CD14-positive monocyte (primary cell): ENCODE measurements at regions not wholly inside any gene's neighbourhood (a gene's known extent, or its start where the extent isn't known, plus 50 kb on each side); places are given as distances from the start of the nearest gene placed in this dataset.

Experiments
- DNase-seq, 3 donors: peaks; one replicate each; pipeline ENCODE4 v3.0.0-alpha.2; 2011 to 2022
- H2AFZ ChIP-seq: 2 replicates; pipeline ENCODE4 v1.6.0; 2012; ENCODE audit warnings: mild to moderate bottlenecking, low read depth, low read length, inconsistent platforms; ENCODE audit not compliant: insufficient read depth, poor library complexity, severe bottlenecking
- H3K27ac ChIP-seq, 2 donors: 1 replicate in 1 of 2; 2 replicates in 1 of 2; pipeline ENCODE4 v1.5.1; 2012 to 2013; ENCODE audit warnings: low read length in 2 of 2, control low read depth in 1 of 2, inconsistent platforms in 1 of 2, low read depth in 1 of 2, mild to moderate bottlenecking in 1 of 2
- H3K27me3 ChIP-seq, 2 donors: one replicate each; pipeline versions ENCODE4 v1.6.0 to v1.6.1; 2011 to 2013; ENCODE audit warnings: low read length in 2 of 2; ENCODE audit not compliant: control insufficient read depth in 2 of 2, insufficient read depth in 2 of 2
- H3K36me3 ChIP-seq, 2 donors: replicated peaks in 1 of 2; 1 replicate in 1 of 2; 2 replicates in 1 of 2; pipeline versions ENCODE4 v1.5.1 to v1.6.1; 2012 to 2013; ENCODE audit warnings: low read length in 2 of 2, control low read depth in 1 of 2, inconsistent platforms in 1 of 2, mild to moderate bottlenecking in 1 of 2; ENCODE audit not compliant: insufficient read depth in 2 of 2, control insufficient read depth in 1 of 2
- H3K4me1 ChIP-seq, 2 donors: 1 replicate in 1 of 2; 2 replicates in 1 of 2; pipeline versions ENCODE4 v1.5.1 to v1.6.1; 2012 to 2013; ENCODE audit warnings: low read length in 2 of 2, control low read depth in 1 of 2, inconsistent platforms in 1 of 2, mild to moderate bottlenecking in 1 of 2, moderate library complexity in 1 of 2; ENCODE audit not compliant: insufficient read depth in 2 of 2, control insufficient read depth in 1 of 2
- H3K4me2 ChIP-seq: replicated peaks from 2 replicates; pipeline ENCODE3; 2012; ENCODE audit warnings: low read length, moderate library complexity, mild to moderate bottlenecking; ENCODE audit not compliant: poor library complexity, severe bottlenecking; ENCODE audit errors: extremely low read depth
- H3K4me3 ChIP-seq, 3 experiments: fragments of 200-600 bp in 1 of 3; sonication (generic) in 1 of 3; replicated peaks in 1 of 3; 1 replicate in 2 of 3; 2 replicates in 1 of 3; pipeline ENCODE4 v1.5.1; 2011 to 2013; ENCODE audit warnings: low read length in 3 of 3, mild to moderate bottlenecking in 3 of 3, control low read depth in 2 of 3, low read depth in 2 of 3, inconsistent platforms in 1 of 3, moderate library complexity in 1 of 3
- H3K79me2 ChIP-seq: 2 replicates; pipeline ENCODE4 v1.6.0; 2012; ENCODE audit warnings: mild to moderate bottlenecking, control low read depth, inconsistent platforms, low read length, moderate library complexity; ENCODE audit not compliant: insufficient read depth
- H3K9ac ChIP-seq: 2 replicates; pipeline ENCODE4 v1.6.0; 2017; ENCODE audit warnings: low read length, mild to moderate bottlenecking; ENCODE audit not compliant: insufficient read depth, poor library complexity, severe bottlenecking
- H3K9me3 ChIP-seq, 2 donors: replicated peaks in 1 of 2; 1 replicate in 1 of 2; 2 replicates in 1 of 2; pipeline versions ENCODE4 v1.5.1 to v1.6.1; 2012 to 2013; ENCODE audit warnings: low read length in 2 of 2, control low read depth in 1 of 2; ENCODE audit not compliant: control insufficient read depth in 1 of 2, insufficient read depth in 1 of 2
- H4K20me1 ChIP-seq: 2 replicates; pipeline ENCODE4 v1.6.0; 2012; ENCODE audit warnings: mild to moderate bottlenecking, low read length, control low read depth, moderate library complexity; ENCODE audit not compliant: insufficient read depth
- H3K27ac Mint-ChIP-seq, 7 donors: one replicate each; pipeline ENCODE4 v1.8.0; 2020; ENCODE audit warnings: mild to moderate bottlenecking in 7 of 7, mixed read lengths in 7 of 7, moderate library complexity in 6 of 7, inconsistent platforms in 2 of 7
- H3K27me3 Mint-ChIP-seq, 3 donors: one replicate each; pipeline ENCODE4 v1.8.0; 2021 to 2022; ENCODE audit warnings: low read depth in 3 of 3, mild to moderate bottlenecking in 3 of 3, mixed read lengths in 3 of 3, moderate library complexity in 3 of 3, inconsistent platforms in 1 of 3
- H3K36me3 Mint-ChIP-seq, 2 donors: one replicate each; pipeline ENCODE4 v1.8.0; 2020; ENCODE audit warnings: mixed read lengths in 2 of 2, inconsistent platforms in 1 of 2, mild to moderate bottlenecking in 1 of 2
- H3K4me1 Mint-ChIP-seq: one replicate; pipeline ENCODE4 v1.8.0; 2020; ENCODE audit warnings: mild to moderate bottlenecking, mixed read lengths
- H3K4me3 Mint-ChIP-seq, 2 donors: one replicate each; pipeline ENCODE4 v1.8.0; 2020; ENCODE audit warnings: mild to moderate bottlenecking in 2 of 2, mixed read lengths in 2 of 2, moderate library complexity in 1 of 2
- H3K9me3 Mint-ChIP-seq, 7 donors: one replicate each; pipeline ENCODE4 v1.8.0; 2020 to 2022; ENCODE audit warnings: mixed read lengths in 7 of 7, mild to moderate bottlenecking in 6 of 7, moderate library complexity in 6 of 7, inconsistent platforms in 2 of 7
- CTCF ChIP-seq: fragments of 200-600 bp; IDR thresholded peaks from one replicate; pipeline ENCODE4 v1.8.0; 2022; ENCODE audit warnings: antibody characterized with exemption, mild to moderate bottlenecking
- WGBS: methylation state at CpG from one replicate; pipeline ENCODE4 v1.1.5; 2013; ENCODE audit warnings: missing lambda C conversion rate; ENCODE audit not compliant: insufficient coverage; 5-methylcytosine and 5-hydroxymethylcytosine counted together
- intact Hi-C, 2 donors: fragments of 100-400 bp; cut with micrococcal nuclease; formaldehyde crosslinking; loops; one replicate each; pipeline versions ENCODE4 v1.15.0 to v1.15.1; 2023

GRCh38 chr2:16578081-16578480, 87.6 kb downstream of the CYRIA start:
- no peak overlapping the region for H3K9ac ChIP-seq
- peaks cover 61 to 68% of the 10 kb centered on the region in 2 donors for H3K36me3 Mint-ChIP-seq
- H3K9me3 ChIP-seq: peaks cover 7 to 11% of the 10 kb centered on the region in 2 donors
- peaks cover 12 to 21% (median 15%) of the 10 kb centered on the region in 7 donors for H3K9me3 Mint-ChIP-seq
- no peaks in the 10 kb centered on the region for H3K27me3 Mint-ChIP-seq
- DNase-seq: no peak
- peaks cover 96% of the 10 kb centered on the region for H4K20me1 ChIP-seq
- H3K4me3 ChIP-seq: no peak overlapping the region
- no peak overlapping the region for H2AFZ ChIP-seq
- no peak overlapping the region for H3K4me2 ChIP-seq
- peaks cover 2% of the 10 kb centered on the region for H3K4me1 Mint-ChIP-seq
- peaks cover 4% of the 10 kb centered on the region for H3K79me2 ChIP-seq
- H3K4me3 Mint-ChIP-seq: no peak overlapping the region
- no peak overlapping the region for H3K27ac Mint-ChIP-seq
- 100% methylated on average over 1 of the region's 3 CpGs for WGBS
- H3K27ac ChIP-seq: no peak overlapping the region
- TF ChIP-seq CTCF: no peak
- no peaks in the 10 kb centered on the region for H3K27me3 ChIP-seq
- peaks cover under 1% of the 10 kb centered on the region in 2 donors for H3K4me1 ChIP-seq
- peaks cover 26 to 67% of the 10 kb centered on the region in 2 donors for H3K36me3 ChIP-seq
- intact Hi-C loops: no loop called here

DNA sequence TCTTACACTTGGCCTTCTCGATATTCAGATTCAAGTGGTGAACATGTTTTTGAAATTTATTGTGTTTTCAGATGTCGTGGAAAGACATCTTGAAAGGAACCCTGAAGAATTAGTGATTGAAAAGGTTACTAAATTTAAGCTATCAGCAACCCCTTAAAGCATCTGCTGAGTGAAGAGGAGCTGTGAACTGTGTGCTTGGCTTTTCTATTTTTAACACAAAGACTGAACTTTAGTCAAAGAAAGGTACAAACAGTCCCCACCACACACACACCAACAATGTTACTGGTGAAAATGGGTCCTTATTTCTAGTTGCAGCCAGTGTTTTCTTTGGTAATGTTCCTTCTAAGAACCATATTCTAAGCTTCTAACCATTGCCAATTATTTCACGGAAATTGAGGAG, 95.1 kb downstream of the CYRIA start:
- Mint-ChIP-seq H3K4me3 (no peak overlapping the region), H3K36me3 (peaks cover 79 to 83% of the 10 kb centered on the region in 2 donors), H3K27ac (no peak overlapping the region), H3K9me3 (peaks cover 8 to 15% (median 9%) of the 10 kb centered on the region in 7 donors), H3K27me3 (no peaks in the 10 kb centered on the region), H3K4me1 (no peaks in the 10 kb centered on the region)
- no peaks in the 10 kb centered on the region for H3K79me2 ChIP-seq
- TF ChIP-seq CTCF: no peak
- no peak overlapping the region for H3K4me2 ChIP-seq
- no CpG with 5 or more reads among the region's 3 CpGs for WGBS
- intact Hi-C loops: no loop called here
- no peaks in the 10 kb centered on the region for H3K27me3 ChIP-seq
- DNase-seq: no peak
- H3K4me1 ChIP-seq: no peaks in the 10 kb centered on the region
- peaks cover 33 to 100% of the 10 kb centered on the region in 2 donors for H3K36me3 ChIP-seq
- H3K4me3 ChIP-seq: no peak overlapping the region
- no peak overlapping the region for H3K9ac ChIP-seq
- peaks cover 99% of the 10 kb centered on the region for H4K20me1 ChIP-seq
- H3K27ac ChIP-seq: no peak overlapping the region
- peaks cover 6 to 7% of the 10 kb centered on the region in 2 donors for H3K9me3 ChIP-seq
- H2AFZ ChIP-seq: no peak overlapping the region
